Hematopoietic multipotent progenitor cell treated with erythropoietin and hydrocortisone succinate and interleukin-3 and kit ligand, for 4 days (in vitro differentiated cells): ENCODE measurements at regions not wholly inside any gene's neighbourhood (a gene's known extent, or its start where the extent isn't known, plus 50 kb on each side); places are given as distances from the start of the nearest gene placed in this dataset.

Experiments used
- DNase-seq: peaks from one replicate; pipeline ENCODE4 v3.0.0-alpha.2; 2015

DNA sequence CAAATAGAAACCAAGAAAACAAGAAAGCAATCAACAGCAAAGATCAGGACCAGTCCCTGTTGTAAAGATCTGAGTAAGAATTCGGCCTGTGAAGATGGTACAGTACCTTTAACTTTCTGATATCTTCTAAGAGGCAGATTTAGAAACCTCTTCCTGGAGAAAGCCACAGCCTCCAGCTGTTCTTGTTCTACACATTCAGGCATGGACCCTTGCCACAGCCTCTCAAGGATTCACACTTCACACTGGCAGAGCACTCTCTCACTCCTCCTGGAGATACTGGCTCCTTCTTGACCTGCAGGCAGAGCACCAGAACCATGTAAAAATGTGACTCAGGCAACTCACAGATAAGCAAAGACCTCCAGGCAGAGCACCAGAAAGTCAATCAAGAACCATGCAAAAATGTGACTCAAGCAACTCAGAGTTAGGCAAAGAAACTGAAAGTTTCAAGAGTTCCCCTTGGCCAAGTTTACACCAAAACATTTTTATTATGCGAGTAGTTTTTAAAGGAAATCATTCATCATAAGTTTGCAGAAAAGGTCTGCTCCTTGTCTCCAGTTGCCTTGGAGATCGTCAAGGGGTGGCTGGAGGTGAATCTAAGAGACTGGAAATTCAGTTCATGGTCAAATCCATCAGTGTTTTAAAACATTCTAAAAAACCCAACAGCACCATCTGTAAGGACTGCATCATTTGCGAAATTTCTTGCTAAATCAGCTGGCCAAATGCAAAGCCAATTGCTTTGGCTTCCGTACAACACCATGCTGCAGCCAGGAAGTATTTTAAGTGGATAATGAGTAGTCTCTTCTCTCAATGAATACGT is 119.3 kb upstream of the MDM1 start:
- DNase-seq: peak; percentile 79

DNA sequence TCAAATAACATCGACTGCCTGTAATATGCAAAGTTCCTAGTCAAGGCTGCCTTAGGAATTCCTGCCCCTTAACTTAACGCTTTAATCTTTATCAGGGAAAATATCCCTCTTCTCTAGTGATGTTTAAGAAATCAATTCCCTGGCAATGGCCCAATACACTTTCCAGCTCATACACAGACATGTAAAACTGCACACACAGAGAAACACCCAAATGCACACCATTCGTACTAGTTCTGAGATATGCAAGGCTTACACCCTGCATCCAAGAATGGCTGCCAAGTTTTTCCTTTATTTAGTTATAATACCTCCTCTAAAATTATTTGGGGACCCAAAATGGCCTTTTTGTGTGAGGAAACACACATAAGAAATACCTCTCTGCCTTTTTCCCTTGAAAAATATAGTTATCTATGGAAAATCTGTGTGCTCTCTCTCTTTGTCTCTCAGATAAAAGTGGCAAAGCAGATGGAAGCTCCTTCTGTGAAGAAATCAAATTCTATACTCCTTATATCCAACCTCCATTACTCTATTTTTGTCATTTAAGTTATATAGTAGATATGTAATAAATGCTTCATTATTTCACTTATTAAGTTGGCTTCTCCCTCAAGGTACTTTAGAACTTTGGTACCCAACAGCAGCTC is 120.0 kb upstream of the MDM1 start:
- DNase-seq: no peak

- DNase-seq: no peak
These were observed 121.1 kb upstream of the MDM1 start for GRCh38 chr12:68453278-68453677.

- no peak for DNase-seq
These were observed 121.7 kb upstream of the MDM1 start for GRCh38 chr12:68453876-68454275.

GRCh38 chr12:68454892-68455291 is 122.7 kb upstream of the MDM1 start:
- no peak for DNase-seq

DNA sequence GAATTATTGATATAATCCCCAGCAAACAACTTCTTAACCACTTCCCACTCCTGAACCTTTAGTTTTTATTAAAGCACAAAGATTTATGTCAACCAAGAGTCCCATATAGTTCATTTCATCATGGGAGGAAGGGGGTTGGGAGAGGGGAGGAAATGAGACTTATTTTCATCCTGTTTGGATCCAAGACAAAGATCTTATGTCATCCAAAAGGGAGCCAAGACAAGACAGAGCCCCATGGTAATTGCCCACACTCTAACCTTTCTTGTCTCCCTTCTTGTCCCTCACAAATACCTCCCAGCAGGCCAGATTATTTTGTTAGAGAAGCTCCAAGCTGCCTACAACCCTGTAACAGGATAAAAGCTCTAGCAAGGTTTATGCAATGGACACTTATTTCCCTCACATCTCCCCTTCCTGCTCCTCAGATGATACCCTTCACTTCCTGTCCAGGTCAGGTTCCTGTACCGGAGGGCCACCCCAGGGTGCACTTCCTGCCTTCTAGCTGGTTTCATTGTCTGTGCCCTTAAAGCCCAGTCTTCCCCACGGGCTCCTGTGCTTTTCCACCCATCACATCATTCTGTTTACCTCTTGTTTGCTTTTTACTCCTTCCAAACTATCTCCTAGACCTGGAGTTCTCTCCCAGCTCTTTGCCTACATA is 123.7 kb upstream of the MDM1 start:
- DNase-seq: no peak

- peak; percentile 71 for DNase-seq
These were observed 126.7 kb upstream of the MDM1 start for GRCh38 chr12:68458866-68459265.

- no peak for DNase-seq
These were observed 128.1 kb upstream of the MDM1 start for GRCh38 chr12:68460236-68460635.

DNA sequence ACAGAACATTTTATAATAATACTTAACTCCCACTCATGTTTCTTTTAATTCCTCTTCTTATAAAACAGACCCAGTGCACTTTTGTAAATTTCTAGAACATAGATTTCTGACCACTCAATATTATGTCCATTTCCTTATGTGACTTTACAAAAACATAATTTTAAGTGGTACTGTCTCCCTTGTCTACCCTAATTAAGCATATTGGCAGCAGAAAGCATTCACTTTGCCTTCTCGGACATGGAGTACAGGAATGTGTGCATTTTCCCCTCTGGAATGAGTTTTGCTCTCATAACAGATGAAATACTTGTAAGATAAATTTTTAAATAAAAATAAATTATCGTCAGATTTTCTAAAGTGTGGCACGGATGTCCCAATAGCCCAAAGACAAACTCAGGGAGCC is 129.5 kb upstream of the MDM1 start:
- DNase-seq: no peak

DNA sequence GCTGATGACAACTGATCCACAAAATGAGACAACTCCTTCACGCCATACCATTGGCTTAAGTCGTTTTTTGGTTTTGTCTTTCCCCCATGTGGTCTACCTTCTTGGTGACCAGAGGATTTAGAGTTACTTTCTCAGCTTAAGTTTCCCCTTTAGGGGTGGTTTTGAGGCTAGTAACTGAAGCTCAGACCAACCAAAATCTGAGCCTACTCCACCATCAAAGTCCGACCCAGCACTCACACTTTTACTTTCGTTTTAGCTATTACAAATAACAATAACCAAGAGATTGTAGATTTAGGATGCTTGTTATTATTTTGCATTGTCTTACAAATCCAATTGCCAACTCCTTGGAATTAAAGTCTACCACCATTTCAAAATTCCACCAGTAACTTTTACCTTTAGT is 130.6 kb upstream of the MDM1 start:
- no peak for DNase-seq

DNA sequence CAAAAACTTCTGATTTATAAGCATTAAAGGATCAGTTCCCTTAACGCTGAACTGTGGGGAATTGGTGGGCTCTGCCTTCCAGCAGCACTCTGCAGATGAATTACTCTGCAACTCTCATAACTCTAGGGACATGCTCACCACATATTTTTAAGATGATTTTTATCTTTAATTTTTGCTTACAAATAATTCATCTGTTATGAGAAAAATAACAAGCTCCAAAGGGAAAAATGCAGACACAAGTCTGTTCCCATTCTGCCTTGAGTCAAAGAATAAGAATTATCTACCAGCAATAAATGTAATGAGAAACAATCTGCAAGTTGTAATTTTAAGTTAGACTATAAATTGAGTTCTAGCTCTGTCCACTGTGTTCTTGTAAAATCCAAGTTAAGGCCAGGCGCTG is 133.1 kb upstream of the MDM1 start:
- no peak for DNase-seq

DNA sequence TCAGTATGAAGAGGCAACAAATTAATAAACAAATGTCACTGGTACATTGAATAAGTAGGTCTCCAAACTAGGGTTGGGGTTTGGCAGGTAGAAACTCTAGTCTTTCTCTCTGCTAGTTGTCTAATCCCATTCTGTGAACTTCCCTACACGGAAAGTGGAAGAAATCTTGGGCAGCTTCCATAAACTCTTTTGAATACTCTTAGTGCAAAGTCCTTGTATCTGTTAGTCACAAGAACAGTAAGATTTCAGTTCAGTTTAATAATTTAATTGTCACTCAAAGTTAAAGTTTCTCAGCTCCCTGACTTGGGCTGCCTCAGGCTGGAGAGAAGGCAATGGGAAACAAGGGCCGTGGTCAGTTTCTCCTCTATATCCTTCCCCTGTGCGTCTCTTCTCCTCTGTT is 135.4 kb upstream of the MDM1 start:
- DNase-seq: no peak

GRCh38 chr12:68468036-68468435 is 135.9 kb upstream of the MDM1 start:
- no peak for DNase-seq

DNA sequence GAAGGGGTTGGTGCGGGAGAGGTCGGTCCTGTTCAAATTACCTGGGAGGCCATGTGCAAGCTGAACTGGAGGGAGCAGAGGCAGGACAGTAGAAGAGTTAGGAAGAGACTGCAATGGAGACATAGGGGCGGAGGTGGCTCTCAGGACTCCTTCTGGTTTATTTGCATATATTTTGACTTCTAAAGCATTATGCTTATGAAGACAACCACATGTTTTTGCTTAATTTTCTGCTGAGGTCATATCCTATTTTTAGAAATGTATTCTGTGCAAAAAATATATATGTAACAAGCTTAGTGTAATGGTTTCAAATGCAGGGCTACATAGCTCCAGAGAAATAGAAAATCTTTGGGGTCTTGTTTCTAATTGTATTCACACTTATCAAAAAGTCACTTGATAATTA is 137.0 kb upstream of the MDM1 start:
- no peak for DNase-seq

GRCh38 chr12:68470664-68471328 is 138.6 kb upstream of the MDM1 start:
- DNase-seq: no peak

- no peak for DNase-seq
These were observed 136.1 kb upstream of the RAP1B start for GRCh38 chr12:68474467-68475204.

DNA sequence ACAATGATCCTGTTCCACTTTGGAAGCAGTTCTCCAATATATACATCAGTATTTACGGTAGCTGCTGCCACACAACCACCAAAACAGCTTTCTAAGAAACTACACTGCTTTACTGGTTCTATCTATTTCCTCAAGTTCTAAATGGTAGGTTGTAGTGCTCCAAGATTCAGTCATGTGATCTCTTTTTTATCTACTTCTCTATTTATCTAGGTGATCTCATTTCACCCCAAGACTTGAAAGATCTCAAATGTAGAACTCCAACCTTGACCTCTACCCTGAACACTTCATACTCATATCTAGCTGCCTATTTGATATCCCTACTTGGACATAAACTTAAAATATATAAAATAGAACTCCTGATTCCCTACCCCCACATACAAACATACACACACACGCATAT is 133.9 kb upstream of the RAP1B start:
- no peak for DNase-seq

DNA sequence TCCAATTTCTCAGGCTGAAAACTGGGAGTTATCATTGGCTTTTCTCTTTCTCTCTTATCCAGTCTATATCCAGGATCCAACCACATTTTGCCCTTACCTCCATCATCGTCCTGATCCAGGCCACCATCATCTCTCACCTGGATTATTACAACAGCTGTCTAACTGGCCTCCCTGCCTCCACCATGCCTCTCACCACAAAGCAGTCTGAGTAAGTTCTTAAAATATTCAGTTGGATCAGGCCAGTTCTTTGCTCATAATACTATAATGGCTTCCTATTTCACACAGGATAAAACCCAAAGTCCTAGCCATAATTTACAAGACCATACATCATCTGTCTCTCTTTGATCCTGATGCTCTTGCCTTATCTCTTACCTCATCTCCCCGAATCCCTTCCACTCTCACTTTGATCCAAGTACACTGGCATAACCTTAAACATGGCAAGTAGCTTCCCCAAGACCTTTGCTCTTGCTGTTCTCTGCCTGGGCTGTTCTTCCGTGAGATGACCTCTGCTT is 133.4 kb upstream of the RAP1B start:
- no peak for DNase-seq

DNA sequence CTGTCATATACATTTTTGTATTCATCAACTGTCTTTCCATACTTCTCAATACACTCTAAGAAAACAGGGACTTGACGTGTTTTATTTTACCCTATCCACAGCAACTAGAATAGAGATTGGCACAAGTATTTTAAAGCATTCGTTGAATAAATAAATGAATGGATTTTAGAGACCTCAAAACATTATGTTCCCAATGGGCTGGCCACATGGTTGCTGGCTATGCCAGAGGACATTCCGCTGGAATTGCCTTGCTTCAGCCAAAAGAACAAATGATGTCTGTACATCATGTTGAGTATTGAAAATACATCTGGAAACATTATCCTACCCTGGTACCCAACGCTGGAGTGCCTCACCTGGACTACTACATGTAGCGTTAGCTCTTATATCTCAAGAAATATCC is 132.8 kb upstream of the RAP1B start:
- DNase-seq: no peak

- no peak for DNase-seq
These were observed 132.0 kb upstream of the RAP1B start for GRCh38 chr12:68478516-68479260.

- no peak for DNase-seq
These were observed 131.3 kb upstream of the RAP1B start for GRCh38 chr12:68479261-68479895.
